ENCODE measurements at regions not wholly inside any gene's neighbourhood (a gene's known extent, or its start where the extent isn't known, plus 50 kb on each side); places are given as distances from the start of the nearest gene placed in this dataset.

DNA sequence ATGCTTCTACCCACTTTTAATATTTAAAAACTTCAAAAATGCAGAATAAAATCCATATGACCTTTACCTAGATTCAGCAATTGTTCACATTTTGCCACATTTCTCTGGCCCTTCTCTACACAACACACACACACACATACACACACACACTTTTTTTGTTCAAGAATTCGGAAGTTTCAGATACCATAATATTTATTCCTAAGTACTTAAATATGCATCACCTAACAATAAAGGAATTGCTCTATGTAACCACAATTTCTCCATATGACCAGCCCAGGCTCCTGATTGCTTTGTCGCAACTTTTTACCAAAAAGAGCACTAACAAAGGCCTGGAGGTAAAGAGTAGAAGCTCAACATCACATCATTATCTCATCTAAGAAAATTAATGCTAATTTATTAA lies 106.6 kb downstream of the FAS start:
- H3K4me2 ChIP-seq (ENCODE audit: low read length) = no peak overlapping the region
- CTCF ChIA-PET (ENCODE audit: unreplicated experiment) = no interaction called here

DNA sequence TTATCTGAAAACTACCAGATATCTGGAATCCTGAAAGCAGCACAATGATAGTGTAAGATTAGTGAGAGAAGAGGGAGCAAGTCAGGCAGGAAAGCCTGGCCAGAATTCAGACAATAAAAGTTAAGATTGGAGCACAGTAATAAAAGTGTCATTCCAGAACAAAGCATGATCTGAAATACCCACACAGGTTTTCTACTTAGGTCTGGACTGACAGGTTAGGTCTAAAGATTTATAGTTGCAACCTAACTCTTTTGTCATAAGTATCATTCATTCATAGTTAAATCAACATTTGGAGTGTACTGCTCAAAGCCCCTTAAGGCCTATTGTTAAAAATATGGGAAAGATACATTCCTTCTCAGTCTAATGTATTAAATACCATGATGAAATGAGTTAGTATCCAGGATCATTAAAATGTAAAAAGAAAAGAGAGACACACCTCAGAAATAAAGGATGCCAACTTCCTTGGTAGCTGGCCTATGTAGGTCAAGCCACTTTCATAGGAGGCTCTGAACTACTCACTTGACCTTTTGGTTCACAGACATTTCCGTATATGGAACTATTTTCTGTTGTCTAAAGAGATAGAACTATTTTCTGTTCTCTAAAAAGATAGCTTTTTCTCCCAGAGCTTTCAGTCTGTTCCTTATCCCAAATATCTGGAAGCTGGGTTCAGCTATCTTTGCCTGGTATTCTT lies 105.2 kb downstream of the FAS start:
- no peaks in the 10 kb centered on the region for H3K9me3 ChIP-seq (ENCODE audit: low read length)
- no peaks in the 10 kb centered on the region for H3K4me1 ChIP-seq (ENCODE audit: insufficient read depth, low read length, poor library complexity, severe bottlenecking)
- TF ChIP-seq, protein P1, sequence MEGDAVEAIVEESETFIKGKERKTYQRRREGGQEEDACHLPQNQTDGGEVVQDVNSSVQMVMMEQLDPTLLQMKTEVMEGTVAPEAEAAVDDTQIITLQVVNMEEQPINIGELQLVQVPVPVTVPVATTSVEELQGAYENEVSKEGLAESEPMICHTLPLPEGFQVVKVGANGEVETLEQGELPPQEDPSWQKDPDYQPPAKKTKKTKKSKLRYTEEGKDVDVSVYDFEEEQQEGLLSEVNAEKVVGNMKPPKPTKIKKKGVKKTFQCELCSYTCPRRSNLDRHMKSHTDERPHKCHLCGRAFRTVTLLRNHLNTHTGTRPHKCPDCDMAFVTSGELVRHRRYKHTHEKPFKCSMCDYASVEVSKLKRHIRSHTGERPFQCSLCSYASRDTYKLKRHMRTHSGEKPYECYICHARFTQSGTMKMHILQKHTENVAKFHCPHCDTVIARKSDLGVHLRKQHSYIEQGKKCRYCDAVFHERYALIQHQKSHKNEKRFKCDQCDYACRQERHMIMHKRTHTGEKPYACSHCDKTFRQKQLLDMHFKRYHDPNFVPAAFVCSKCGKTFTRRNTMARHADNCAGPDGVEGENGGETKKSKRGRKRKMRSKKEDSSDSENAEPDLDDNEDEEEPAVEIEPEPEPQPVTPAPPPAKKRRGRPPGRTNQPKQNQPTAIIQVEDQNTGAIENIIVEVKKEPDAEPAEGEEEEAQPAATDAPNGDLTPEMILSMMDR (conservative IDR thresholded peaks at IDR 0.05; ENCODE audit: low read length) = no peak
- TF ChIP-seq EZH2phosphoT487 (IDR thresholded peaks at IDR 0.05; ENCODE audit: borderline replicate concordance, low read depth, low read length) = no peak
- DNase-seq (ENCODE audit: low spot score) = no peak
- no peak overlapping the region for H3K4me3 ChIP-seq (ENCODE audit: low read depth, low read length, poor library complexity, severe bottlenecking)
- H4K20me1 ChIP-seq (ENCODE audit: insufficient read depth, low read length) = no peaks in the 10 kb centered on the region
- H3K4me2 ChIP-seq (ENCODE audit: low read length) = no peak overlapping the region
- no peak overlapping the region for H2AFZ ChIP-seq (ENCODE audit: low read length)
- ChIA-PET POLR2A (interaction anchor here (0.7 kb wide), 1 partner anchor 28 kb away, joined by 3 read pairs; no protein-coding TSS in a partner anchor), CTCF (ENCODE audit: unreplicated experiment) (no interaction called here)
- intact Hi-C loops (cut with micrococcal nuclease; ENCODE audit: unreplicated experiment) = no loop called here
- H3K27ac ChIP-seq (ENCODE audit: low read depth, low read length, poor library complexity, severe bottlenecking) = no peak overlapping the region
- no peaks in the 10 kb centered on the region for H3K79me2 ChIP-seq (ENCODE audit: insufficient read depth, low read depth, low read length)
- BruUV-seq (replicated peaks) = no TSS peak
- no peaks in the 10 kb centered on the region for H3K36me3 ChIP-seq (ENCODE audit: insufficient read depth, low read length)
- H3K9me2 ChIP-seq (ENCODE audit: insufficient read depth, low read length) = no peaks in the 10 kb centered on the region

More for the DNA sequence above, 106.6 kb downstream of the FAS start:
- H3K36me3 ChIP-seq (ENCODE audit: insufficient read depth, low read length) = no peaks in the 10 kb centered on the region
- TF ChIP-seq EZH2phosphoT487 (IDR thresholded peaks at IDR 0.05; ENCODE audit: borderline replicate concordance, low read depth, low read length) = no peak
- TF ChIP-seq, protein P1 (conservative IDR thresholded peaks at IDR 0.05; ENCODE audit: low read length) = no peak
- no peak overlapping the region for H2AFZ ChIP-seq (ENCODE audit: low read length)
- no peaks in the 10 kb centered on the region for H3K9me2 ChIP-seq (ENCODE audit: insufficient read depth, low read length)
- H3K79me2 ChIP-seq (ENCODE audit: insufficient read depth, low read depth, low read length) = no peaks in the 10 kb centered on the region
- DNase-seq (ENCODE audit: low spot score) = no peak
- H3K27ac ChIP-seq (ENCODE audit: low read depth, low read length, poor library complexity, severe bottlenecking) = no peak overlapping the region
- intact Hi-C loops (cut with micrococcal nuclease; ENCODE audit: unreplicated experiment) = no loop called here
- POLR2A ChIA-PET = no interaction called here
- no peaks in the 10 kb centered on the region for H4K20me1 ChIP-seq (ENCODE audit: insufficient read depth, low read length)
- no TSS peak for BruUV-seq (replicated peaks)
- no peaks in the 10 kb centered on the region for H3K4me1 ChIP-seq (ENCODE audit: insufficient read depth, low read length, poor library complexity, severe bottlenecking)
- H3K9me3 ChIP-seq (ENCODE audit: low read length) = no peaks in the 10 kb centered on the region
- no peak overlapping the region for H3K4me3 ChIP-seq (ENCODE audit: low read depth, low read length, poor library complexity, severe bottlenecking)

DNA sequence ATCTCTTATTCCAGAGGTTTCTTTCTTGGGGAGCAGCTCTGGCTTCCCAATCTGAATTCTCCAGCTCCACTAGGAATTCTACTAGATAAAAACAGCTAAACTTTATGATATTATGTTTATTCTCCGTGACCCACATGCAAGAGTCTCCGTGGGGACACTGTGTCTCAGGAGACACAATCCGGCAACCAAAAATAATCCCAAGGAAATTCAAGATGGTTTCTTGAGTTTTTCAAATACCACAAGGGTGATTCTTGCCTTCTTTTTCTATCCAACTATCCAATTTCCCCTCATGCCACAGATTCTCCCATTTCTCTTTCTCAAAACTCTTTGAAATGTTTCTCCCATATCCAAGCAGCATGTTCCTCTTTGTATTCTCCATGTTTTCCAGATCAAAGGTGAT lies 103.1 kb downstream of the FAS start:
- H3K4me2 ChIP-seq (ENCODE audit: low read length) = no peak overlapping the region
- H3K36me3 ChIP-seq (ENCODE audit: insufficient read depth, low read length) = no peaks in the 10 kb centered on the region
- no peak for DNase-seq (ENCODE audit: low spot score)
- ChIA-PET POLR2A (no interaction called here), CTCF (ENCODE audit: unreplicated experiment) (no interaction called here)
- no peaks in the 10 kb centered on the region for H3K9me3 ChIP-seq (ENCODE audit: low read length)
- no TSS peak for BruUV-seq (replicated peaks)
- no peak overlapping the region for H2AFZ ChIP-seq (ENCODE audit: low read length)
- intact Hi-C loops (cut with micrococcal nuclease; ENCODE audit: unreplicated experiment) = no loop called here
- no peaks in the 10 kb centered on the region for H4K20me1 ChIP-seq (ENCODE audit: insufficient read depth, low read length)
- no peaks in the 10 kb centered on the region for H3K9me2 ChIP-seq (ENCODE audit: insufficient read depth, low read length)
- no peak overlapping the region for H3K4me3 ChIP-seq (ENCODE audit: low read depth, low read length, poor library complexity, severe bottlenecking)
- H3K27ac ChIP-seq (ENCODE audit: low read depth, low read length, poor library complexity, severe bottlenecking) = no peak overlapping the region
- no peaks in the 10 kb centered on the region for H3K79me2 ChIP-seq (ENCODE audit: insufficient read depth, low read depth, low read length)
- no peaks in the 10 kb centered on the region for H3K4me1 ChIP-seq (ENCODE audit: insufficient read depth, low read length, poor library complexity, severe bottlenecking)
- TF ChIP-seq, protein P1 (conservative IDR thresholded peaks at IDR 0.05; ENCODE audit: low read length) = no peak
- TF ChIP-seq EZH2phosphoT487 (IDR thresholded peaks at IDR 0.05; ENCODE audit: borderline replicate concordance, low read depth, low read length) = no peak

All from OCI-LY7 (cell line).